Naive thymus-derived CD8-positive, alpha-beta T cell (primary cell): ENCODE measurements at regions not wholly inside any gene's neighbourhood (a gene's known extent, or its start where the extent isn't known, plus 50 kb on each side); places are given as distances from the start of the nearest gene placed in this dataset.
"Not testable (repeated sequence)": the region's sequence is repeated elsewhere in the genome, so short reads cannot be mapped to it uniquely, and the experiment has no call there.

Experiments used
- ATAC-seq, 2 donors: fragments of 150-1000 bp; cut with Tn5 transposase in 1 of 2; sonication (Bioruptor Pico), chemical (Tn5 transposase) in 1 of 2; 1 replicate in 1 of 2; 2 replicates in 1 of 2; pipeline ENCODE4 v1.10.0; 2021; ENCODE audit warnings: mild to moderate bottlenecking in 2 of 2, moderate library complexity in 2 of 2
- POLR2A ChIA-PET: fragments of 350-600 bp; sonication (Branson Sonifier 250); formaldehyde crosslinking; loops from one replicate; lab custom pipeline; 2021; ENCODE audit warnings: antibody characterized with exemption; lab: Charles Lee
- DNase-seq, 10 donors: peaks; one replicate each; pipeline versions ENCODE4 v3.0.0 to v3.0.0-alpha.2; 2020 to 2022
- H3K27ac Mint-ChIP-seq, 10 donors: one replicate each; pipeline ENCODE4 v1.8.0; 2020 to 2022; ENCODE audit warnings: mild to moderate bottlenecking in 10 of 10, mixed read lengths in 10 of 10, moderate library complexity in 4 of 10, inconsistent platforms in 1 of 10
- H3K27me3 Mint-ChIP-seq, 5 donors: one replicate each; pipeline ENCODE4 v1.8.0; 2021 to 2022; ENCODE audit warnings: mixed read lengths in 5 of 5
- H3K36me3 Mint-ChIP-seq, 3 donors: one replicate each; pipeline ENCODE4 v1.8.0; 2020 to 2022; ENCODE audit warnings: mixed read lengths in 3 of 3, mild to moderate bottlenecking in 2 of 3, inconsistent platforms in 1 of 3
- H3K4me1 Mint-ChIP-seq, 4 donors: one replicate each; pipeline ENCODE4 v1.8.0; 2021 to 2022; ENCODE audit warnings: mixed read lengths in 4 of 4
- H3K4me3 Mint-ChIP-seq, 10 donors: one replicate each; pipeline ENCODE4 v1.8.0; 2020 to 2022; ENCODE audit warnings: mild to moderate bottlenecking in 10 of 10, mixed read lengths in 10 of 10, moderate library complexity in 6 of 10, inconsistent platforms in 1 of 10
- H3K9me3 Mint-ChIP-seq, 9 donors: one replicate each; pipeline ENCODE4 v1.8.0; 2020 to 2022; ENCODE audit warnings: mixed read lengths in 9 of 9, mild to moderate bottlenecking in 3 of 9, inconsistent platforms in 1 of 9, moderate library complexity in 1 of 9

- POLR2A ChIA-PET = not testable (repeated sequence)
Measured at GRCh38 chr6:66997579-66997978, 1290.6 kb upstream of the EYS start.

GRCh38 chr6:66995669-66996068 is 1288.6 kb upstream of the EYS start:
- Mint-ChIP-seq H3K4me1 (no peaks in the 10 kb centered on the region), H3K4me3 (no peak overlapping the region), H3K36me3 (no peaks in the 10 kb centered on the region), H3K27ac (no peak overlapping the region), H3K9me3 (peaks cover 0 to 35% (median 15%) of the 10 kb centered on the region in 9 donors), H3K27me3 (no peaks in the 10 kb centered on the region)
- POLR2A ChIA-PET = no interaction called here
- ATAC-seq (no peak), DNase-seq (no peak)

More at GRCh38 chr6:66997579-66997978, 1290.6 kb upstream of the EYS start:
- not testable (repeated sequence) for DNase-seq, ATAC-seq, H3K27me3 Mint-ChIP-seq, H3K4me1 Mint-ChIP-seq, H3K36me3 Mint-ChIP-seq, H3K27ac Mint-ChIP-seq, H3K4me3 Mint-ChIP-seq
- peaks cover 0 to 31% (median 10%) of the 10 kb centered on the region in 9 donors for H3K9me3 Mint-ChIP-seq

GRCh38 chr6:66993708-66994107 is 1286.7 kb upstream of the EYS start:
- H3K4me3 Mint-ChIP-seq, POLR2A ChIA-PET, H3K36me3 Mint-ChIP-seq, H3K27me3 Mint-ChIP-seq, H3K27ac Mint-ChIP-seq, ATAC-seq, DNase-seq, H3K4me1 Mint-ChIP-seq: not testable (repeated sequence)
- H3K9me3 Mint-ChIP-seq = peaks cover 2 to 39% (median 14%) of the 10 kb centered on the region in 9 donors

- no peak for ATAC-seq
- no peak overlapping the region for H3K27ac Mint-ChIP-seq
- no peak for DNase-seq
- POLR2A ChIA-PET = no interaction called here
- no peaks in the 10 kb centered on the region for H3K36me3 Mint-ChIP-seq
- peaks cover 3 to 39% (median 14%) of the 10 kb centered on the region in 9 donors for H3K9me3 Mint-ChIP-seq
- H3K4me3 Mint-ChIP-seq = no peak overlapping the region
- no peaks in the 10 kb centered on the region for H3K27me3 Mint-ChIP-seq
- no peaks in the 10 kb centered on the region for H3K4me1 Mint-ChIP-seq
Measured at GRCh38 chr6:66993272-66993671, 1286.2 kb upstream of the EYS start.

GRCh38 chr6:66992660-66993059 is 1285.6 kb upstream of the EYS start:
- H3K36me3 Mint-ChIP-seq = no peaks in the 10 kb centered on the region
- POLR2A ChIA-PET = no interaction called here
- H3K27me3 Mint-ChIP-seq = no peaks in the 10 kb centered on the region
- DNase-seq (no peak), ATAC-seq (no peak)
- no peak overlapping the region for H3K27ac Mint-ChIP-seq
- no peaks in the 10 kb centered on the region for H3K4me1 Mint-ChIP-seq
- no peak overlapping the region for H3K4me3 Mint-ChIP-seq
- H3K9me3 Mint-ChIP-seq = peaks cover 3 to 38% (median 14%) of the 10 kb centered on the region in 9 donors

GRCh38 chr6:66986940-66987339 is 1279.9 kb upstream of the EYS start:
- no peak for DNase-seq
- no peak for ATAC-seq
- POLR2A ChIA-PET = no interaction called here
- H3K4me1 Mint-ChIP-seq = no peaks in the 10 kb centered on the region
- H3K9me3 Mint-ChIP-seq = peaks cover 10 to 53% (median 29%) of the 10 kb centered on the region in 9 donors
- H3K27ac Mint-ChIP-seq = no peak overlapping the region
- H3K36me3 Mint-ChIP-seq = no peaks in the 10 kb centered on the region
- H3K27me3 Mint-ChIP-seq = no peaks in the 10 kb centered on the region
- H3K4me3 Mint-ChIP-seq = no peak overlapping the region

- DNase-seq = no peak
- H3K27me3 Mint-ChIP-seq = no peaks in the 10 kb centered on the region
- H3K36me3 Mint-ChIP-seq = no peaks in the 10 kb centered on the region
- POLR2A ChIA-PET = no interaction called here
- no peaks in the 10 kb centered on the region for H3K4me1 Mint-ChIP-seq
- no peak for ATAC-seq
- peaks cover 10 to 47% (median 28%) of the 10 kb centered on the region in 9 donors for H3K9me3 Mint-ChIP-seq
- no peak overlapping the region for H3K4me3 Mint-ChIP-seq
- H3K27ac Mint-ChIP-seq = no peak overlapping the region
Measured at GRCh38 chr6:66985816-66986215, 1278.8 kb upstream of the EYS start.

GRCh38 chr6:66970373-66970772 is 1263.3 kb upstream of the EYS start:
- ATAC-seq (no peak), DNase-seq (no peak)
- Mint-ChIP-seq H3K27me3 (no peaks in the 10 kb centered on the region), H3K27ac (no peak overlapping the region), H3K36me3 (no peaks in the 10 kb centered on the region), H3K4me1 (no peaks in the 10 kb centered on the region), H3K9me3 (peaks cover 0 to 27% (median 8%) of the 10 kb centered on the region in 9 donors), H3K4me3 (no peak overlapping the region)
- POLR2A ChIA-PET = no interaction called here

GRCh38 chr6:66965227-66965626 is 1258.2 kb upstream of the EYS start:
- H3K36me3 Mint-ChIP-seq = no peaks in the 10 kb centered on the region
- no peak overlapping the region for H3K4me3 Mint-ChIP-seq
- peaks cover 5 to 37% (median 9%) of the 10 kb centered on the region in 9 donors for H3K9me3 Mint-ChIP-seq
- DNase-seq = no peak
- H3K27me3 Mint-ChIP-seq = no peaks in the 10 kb centered on the region
- H3K4me1 Mint-ChIP-seq = no peaks in the 10 kb centered on the region
- ATAC-seq = no peak
- POLR2A ChIA-PET = no interaction called here
- no peak overlapping the region for H3K27ac Mint-ChIP-seq

- DNase-seq (no peak), ATAC-seq (no peak)
- H3K9me3 Mint-ChIP-seq = peaks cover 4 to 37% (median 9%) of the 10 kb centered on the region in 9 donors
- H3K36me3 Mint-ChIP-seq = no peaks in the 10 kb centered on the region
- POLR2A ChIA-PET = no interaction called here
- H3K4me1 Mint-ChIP-seq = no peaks in the 10 kb centered on the region
- no peaks in the 10 kb centered on the region for H3K27me3 Mint-ChIP-seq
- no peak overlapping the region for H3K4me3 Mint-ChIP-seq
- no peak overlapping the region for H3K27ac Mint-ChIP-seq
Measured at GRCh38 chr6:66964216-66964615, 1257.2 kb upstream of the EYS start.

GRCh38 chr6:66962082-66962481 is 1255.1 kb upstream of the EYS start:
- no peak overlapping the region for H3K27ac Mint-ChIP-seq
- no peak for DNase-seq
- H3K27me3 Mint-ChIP-seq = no peaks in the 10 kb centered on the region
- POLR2A ChIA-PET = no interaction called here
- H3K9me3 Mint-ChIP-seq = peaks cover 5 to 19% (median 16%) of the 10 kb centered on the region in 9 donors
- no peaks in the 10 kb centered on the region for H3K4me1 Mint-ChIP-seq
- no peak overlapping the region for H3K4me3 Mint-ChIP-seq
- no peaks in the 10 kb centered on the region for H3K36me3 Mint-ChIP-seq
- ATAC-seq = no peak

GRCh38 chr6:66961191-66961590 is 1254.2 kb upstream of the EYS start:
- no peak overlapping the region for H3K4me3 Mint-ChIP-seq
- no peaks in the 10 kb centered on the region for H3K4me1 Mint-ChIP-seq
- H3K27ac Mint-ChIP-seq = no peak overlapping the region
- H3K36me3 Mint-ChIP-seq = no peaks in the 10 kb centered on the region
- DNase-seq (no peak), ATAC-seq (no peak)
- POLR2A ChIA-PET = no interaction called here
- no peaks in the 10 kb centered on the region for H3K27me3 Mint-ChIP-seq
- H3K9me3 Mint-ChIP-seq = peaks cover 5 to 19% (median 12%) of the 10 kb centered on the region in 9 donors

- DNase-seq (no peak), ATAC-seq (no peak)
- POLR2A ChIA-PET = no interaction called here
- Mint-ChIP-seq H3K4me1 (no peaks in the 10 kb centered on the region), H3K36me3 (peaks cover 0 to 4% (median 0%) of the 10 kb centered on the region in 3 donors), H3K9me3 (peaks cover 0 to 18% (median 8%) of the 10 kb centered on the region in 9 donors), H3K27ac (no peak overlapping the region), H3K27me3 (no peaks in the 10 kb centered on the region), H3K4me3 (no peak overlapping the region)
Measured at GRCh38 chr6:66949191-66949661, 1242.2 kb upstream of the EYS start.

GRCh38 chr6:66948106-66948505 is 1241.1 kb upstream of the EYS start:
- peaks cover 0 to 4% (median 0%) of the 10 kb centered on the region in 3 donors for H3K36me3 Mint-ChIP-seq
- no peak for ATAC-seq

More at GRCh38 chr6:66948106-66948505, 1241.1 kb upstream of the EYS start:
- Mint-ChIP-seq H3K27me3 (no peaks in the 10 kb centered on the region), H3K27ac (no peak overlapping the region), H3K4me3 (no peak overlapping the region), H3K9me3 (peaks cover 0 to 23% (median 9%) of the 10 kb centered on the region in 9 donors), H3K4me1 (no peaks in the 10 kb centered on the region)
- DNase-seq = no peak
- POLR2A ChIA-PET = no interaction called here
